ENCODE measurements at regions not wholly inside any gene's neighbourhood (a gene's known extent, or its start where the extent isn't known, plus 50 kb on each side); places are given as distances from the start of the nearest gene placed in this dataset.

- in situ Hi-C loops (cut with MboI; ENCODE audit: low sequenced_read_pairs, unreplicated experiment), result no loop called here
- TF ChIP-seq, protein P1, sequence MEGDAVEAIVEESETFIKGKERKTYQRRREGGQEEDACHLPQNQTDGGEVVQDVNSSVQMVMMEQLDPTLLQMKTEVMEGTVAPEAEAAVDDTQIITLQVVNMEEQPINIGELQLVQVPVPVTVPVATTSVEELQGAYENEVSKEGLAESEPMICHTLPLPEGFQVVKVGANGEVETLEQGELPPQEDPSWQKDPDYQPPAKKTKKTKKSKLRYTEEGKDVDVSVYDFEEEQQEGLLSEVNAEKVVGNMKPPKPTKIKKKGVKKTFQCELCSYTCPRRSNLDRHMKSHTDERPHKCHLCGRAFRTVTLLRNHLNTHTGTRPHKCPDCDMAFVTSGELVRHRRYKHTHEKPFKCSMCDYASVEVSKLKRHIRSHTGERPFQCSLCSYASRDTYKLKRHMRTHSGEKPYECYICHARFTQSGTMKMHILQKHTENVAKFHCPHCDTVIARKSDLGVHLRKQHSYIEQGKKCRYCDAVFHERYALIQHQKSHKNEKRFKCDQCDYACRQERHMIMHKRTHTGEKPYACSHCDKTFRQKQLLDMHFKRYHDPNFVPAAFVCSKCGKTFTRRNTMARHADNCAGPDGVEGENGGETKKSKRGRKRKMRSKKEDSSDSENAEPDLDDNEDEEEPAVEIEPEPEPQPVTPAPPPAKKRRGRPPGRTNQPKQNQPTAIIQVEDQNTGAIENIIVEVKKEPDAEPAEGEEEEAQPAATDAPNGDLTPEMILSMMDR (IDR thresholded peaks at IDR 0.05; ENCODE audit: borderline replicate concordance, control extremely low read depth, extremely low read depth, insufficient read depth, missing control alignments), result no peak
- DNase-seq (ENCODE audit: low spot score), result no peak
Measured at GRCh38 chr12:91967590-91967989, 178.1 kb downstream of the BTG1 start.

DNA sequence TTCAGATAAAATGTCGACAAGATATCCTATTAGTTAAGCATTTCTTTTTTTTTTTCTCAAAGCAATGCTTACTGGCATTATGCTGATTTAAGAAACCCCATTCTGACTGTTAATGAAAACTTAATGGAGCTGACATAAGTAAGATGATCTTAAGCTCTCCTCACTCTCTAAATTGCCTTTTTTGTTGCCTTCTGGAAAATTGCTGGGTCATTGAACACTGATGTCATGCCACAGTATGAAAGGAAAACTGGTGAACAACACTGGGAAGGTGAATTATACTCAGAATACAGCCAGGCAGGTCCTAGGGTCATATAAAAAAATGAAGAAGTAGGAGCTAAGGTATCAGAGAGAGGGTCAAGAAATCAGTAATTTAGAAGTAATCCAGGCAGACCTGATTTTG lies 179.9 kb downstream of the BTG1 start:
- no peak for DNase-seq (ENCODE audit: low spot score)
- in situ Hi-C loops (cut with MboI; ENCODE audit: low sequenced_read_pairs, unreplicated experiment), result no loop called here
- TF ChIP-seq, protein P1 (IDR thresholded peaks at IDR 0.05; ENCODE audit: borderline replicate concordance, control extremely low read depth, extremely low read depth, insufficient read depth, missing control alignments), result no peak

DNA sequence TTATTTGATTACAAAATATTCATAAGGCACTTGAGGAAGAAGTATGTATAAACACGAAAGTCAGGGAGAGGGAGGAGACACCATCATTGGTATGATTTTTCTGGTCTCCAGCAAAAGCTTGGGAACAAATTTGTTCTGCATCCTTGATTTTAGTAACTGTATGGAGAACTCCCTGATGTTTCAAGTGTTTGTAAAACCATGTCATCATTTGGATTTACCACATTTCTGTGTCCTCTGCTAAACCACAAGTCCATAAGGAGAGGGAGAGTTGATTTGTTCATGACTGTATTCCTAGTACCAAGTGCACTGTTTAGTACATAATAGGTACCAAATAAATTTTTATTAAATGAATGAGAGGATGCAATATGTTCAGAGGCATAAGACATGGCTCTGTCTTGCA lies 181.1 kb downstream of the BTG1 start:
- in situ Hi-C loops (cut with MboI; ENCODE audit: low sequenced_read_pairs, unreplicated experiment), result no loop called here
- no peak for DNase-seq (ENCODE audit: low spot score)
- TF ChIP-seq, protein P1 (IDR thresholded peaks at IDR 0.05; ENCODE audit: borderline replicate concordance, control extremely low read depth, extremely low read depth, insufficient read depth, missing control alignments), result no peak

DNA sequence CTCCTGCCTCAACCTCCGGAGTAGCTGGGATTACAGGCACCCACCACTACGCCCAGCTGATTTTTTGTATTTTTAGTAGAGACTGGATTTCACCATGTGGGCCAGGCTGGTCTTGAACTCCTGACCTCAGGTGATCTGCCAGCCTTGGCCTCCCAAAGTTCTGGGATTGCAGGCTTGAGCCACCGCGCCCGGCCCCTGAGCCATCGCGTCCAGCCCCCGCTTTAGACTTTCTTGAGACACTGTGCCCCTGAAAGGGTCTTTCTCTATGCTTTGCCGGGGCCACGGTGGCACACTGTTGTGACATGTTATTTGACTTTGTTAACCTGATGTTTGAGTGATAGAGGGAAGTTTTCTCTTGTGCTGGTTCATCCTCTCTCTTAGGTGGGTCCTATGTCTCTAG lies 186.4 kb downstream of the BTG1 start:
- in situ Hi-C loops (cut with MboI; ENCODE audit: low sequenced_read_pairs, unreplicated experiment), result no loop called here
- TF ChIP-seq, protein P1 (IDR thresholded peaks at IDR 0.05; ENCODE audit: borderline replicate concordance, control extremely low read depth, extremely low read depth, insufficient read depth, missing control alignments), result no peak
- DNase-seq (ENCODE audit: low spot score), result no peak

DNA sequence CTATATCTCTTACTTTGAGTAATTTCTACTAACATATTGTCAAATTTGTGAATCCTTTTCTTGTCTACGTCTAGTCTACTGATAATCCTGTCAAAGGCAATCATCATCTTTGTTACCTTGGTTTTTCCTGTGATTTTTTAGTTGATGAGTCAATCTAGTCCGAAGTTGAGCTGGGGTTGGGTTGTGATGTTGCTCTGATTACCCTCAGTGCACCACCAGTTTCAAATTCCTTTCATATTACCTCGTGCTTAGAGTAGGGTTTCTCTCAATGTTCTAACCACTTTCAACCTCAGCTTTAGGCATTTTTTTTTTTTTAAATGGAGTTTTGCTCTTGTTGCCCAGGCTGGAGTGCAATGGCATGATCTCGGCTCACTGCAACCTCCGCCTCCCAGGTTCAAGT lies 186.8 kb downstream of the BTG1 start:
- in situ Hi-C loops (cut with MboI; ENCODE audit: low sequenced_read_pairs, unreplicated experiment), result no loop called here
- TF ChIP-seq, protein P1 (IDR thresholded peaks at IDR 0.05; ENCODE audit: borderline replicate concordance, control extremely low read depth, extremely low read depth, insufficient read depth, missing control alignments), result no peak
- DNase-seq (ENCODE audit: low spot score), result no peak

- in situ Hi-C loops (cut with MboI; ENCODE audit: low sequenced_read_pairs, unreplicated experiment), result no loop called here
- DNase-seq (ENCODE audit: low spot score), result no peak
- TF ChIP-seq, protein P1 (IDR thresholded peaks at IDR 0.05; ENCODE audit: borderline replicate concordance, control extremely low read depth, extremely low read depth, insufficient read depth, missing control alignments), result no peak
Measured at GRCh38 chr12:91954747-91955146, 190.9 kb downstream of the BTG1 start.

DNA sequence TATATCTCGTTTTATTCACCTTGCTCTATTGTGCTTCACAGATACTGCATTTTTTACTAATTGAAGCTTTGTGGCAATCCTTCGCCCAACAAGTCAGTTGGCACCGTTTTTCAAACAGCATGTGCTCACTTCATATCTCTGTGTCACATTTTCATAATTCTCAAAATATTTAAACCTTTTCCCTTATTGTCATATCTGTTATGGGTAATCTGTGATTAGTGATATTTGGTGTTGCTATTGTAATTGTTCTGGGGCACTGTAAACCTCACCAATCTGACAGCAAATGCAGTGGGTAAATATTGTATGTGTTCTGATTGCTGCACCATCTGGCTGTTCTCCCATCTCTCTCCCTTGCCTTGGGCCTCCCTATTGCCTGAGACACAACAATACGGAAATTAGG lies 191.3 kb downstream of the BTG1 start:
- in situ Hi-C loops (cut with MboI; ENCODE audit: low sequenced_read_pairs, unreplicated experiment), result no loop called here

More for the DNA sequence above, 191.3 kb downstream of the BTG1 start:
- DNase-seq (ENCODE audit: low spot score), result no peak
- TF ChIP-seq, protein P1 (IDR thresholded peaks at IDR 0.05; ENCODE audit: borderline replicate concordance, control extremely low read depth, extremely low read depth, insufficient read depth, missing control alignments), result no peak

Data from GM13976 (cell line).